Activated T-cell treated with anti-CD3 and anti-CD28 coated beads for 48 hours (primary cell): ENCODE measurements at regions not wholly inside any gene's neighbourhood (a gene's known extent, or its start where the extent isn't known, plus 50 kb on each side); places are given as distances from the start of the nearest gene placed in this dataset.

Experiments
- DNase-seq: peaks from one replicate; pipeline ENCODE4 v3.0.0-alpha.2; 2020; ENCODE audit warnings: low read depth

DNA sequence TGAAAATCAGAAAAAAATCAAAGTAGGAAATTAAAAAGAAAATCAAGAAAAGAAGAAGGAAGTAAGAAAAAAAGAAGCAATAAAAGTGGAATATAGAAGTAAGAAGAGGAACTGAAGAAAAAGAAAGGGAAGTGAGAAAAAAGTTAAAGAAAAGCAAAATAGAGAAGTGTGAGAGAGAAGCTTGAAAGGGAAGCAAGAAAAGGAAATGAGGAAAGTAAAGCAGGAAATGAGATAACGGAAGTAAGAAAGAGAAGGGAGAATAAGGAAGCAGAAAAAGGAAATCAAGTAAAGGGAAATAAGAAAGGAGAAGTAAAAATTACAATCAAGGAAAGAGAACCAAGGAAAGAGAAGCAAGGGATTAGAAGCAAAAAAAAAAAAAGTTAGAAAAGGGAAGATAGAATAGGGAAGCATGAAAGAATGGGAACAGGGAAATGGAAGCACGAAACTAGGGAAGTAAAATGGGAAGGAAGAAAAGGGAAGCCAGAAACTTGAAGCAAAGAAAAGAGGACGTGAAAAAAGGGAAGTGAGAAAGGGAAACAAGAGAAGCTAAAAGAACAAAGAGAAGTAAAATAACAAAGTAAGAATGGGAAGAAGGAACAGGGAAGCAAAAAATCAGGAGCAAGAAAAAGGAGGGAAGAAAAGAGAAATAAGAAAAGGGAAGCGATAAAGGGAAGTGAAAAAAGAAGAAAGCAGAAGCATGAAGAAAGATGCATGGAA, 243.3 kb upstream of the NCKAP5 start:
- no peak for DNase-seq

GRCh38 chr2:133812826-133813617, 244.8 kb upstream of the NCKAP5 start:
- no peak for DNase-seq

- no peak for DNase-seq
These were observed 246.6 kb upstream of the NCKAP5 start for GRCh38 chr2:133814890-133815289.

DNA sequence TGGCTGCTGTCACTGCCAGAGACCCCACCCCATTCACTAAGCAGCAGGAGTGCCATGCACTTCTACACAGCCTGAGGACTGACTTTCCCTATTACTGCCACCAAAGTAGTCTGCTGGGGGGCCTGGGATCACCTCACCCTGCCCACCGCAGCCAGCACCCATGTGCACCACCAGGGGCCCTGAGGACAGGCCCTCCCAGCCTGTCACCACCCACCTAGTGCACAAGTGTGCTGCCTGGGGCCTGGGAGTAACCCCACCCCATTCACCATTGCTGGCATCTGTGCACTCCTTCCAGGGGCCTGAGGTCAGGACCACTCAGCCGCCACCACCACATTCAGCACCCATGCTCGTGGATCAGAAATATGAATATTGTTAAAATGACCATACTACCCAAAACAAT, 247.8 kb upstream of the NCKAP5 start:
- DNase-seq, result no peak

DNA sequence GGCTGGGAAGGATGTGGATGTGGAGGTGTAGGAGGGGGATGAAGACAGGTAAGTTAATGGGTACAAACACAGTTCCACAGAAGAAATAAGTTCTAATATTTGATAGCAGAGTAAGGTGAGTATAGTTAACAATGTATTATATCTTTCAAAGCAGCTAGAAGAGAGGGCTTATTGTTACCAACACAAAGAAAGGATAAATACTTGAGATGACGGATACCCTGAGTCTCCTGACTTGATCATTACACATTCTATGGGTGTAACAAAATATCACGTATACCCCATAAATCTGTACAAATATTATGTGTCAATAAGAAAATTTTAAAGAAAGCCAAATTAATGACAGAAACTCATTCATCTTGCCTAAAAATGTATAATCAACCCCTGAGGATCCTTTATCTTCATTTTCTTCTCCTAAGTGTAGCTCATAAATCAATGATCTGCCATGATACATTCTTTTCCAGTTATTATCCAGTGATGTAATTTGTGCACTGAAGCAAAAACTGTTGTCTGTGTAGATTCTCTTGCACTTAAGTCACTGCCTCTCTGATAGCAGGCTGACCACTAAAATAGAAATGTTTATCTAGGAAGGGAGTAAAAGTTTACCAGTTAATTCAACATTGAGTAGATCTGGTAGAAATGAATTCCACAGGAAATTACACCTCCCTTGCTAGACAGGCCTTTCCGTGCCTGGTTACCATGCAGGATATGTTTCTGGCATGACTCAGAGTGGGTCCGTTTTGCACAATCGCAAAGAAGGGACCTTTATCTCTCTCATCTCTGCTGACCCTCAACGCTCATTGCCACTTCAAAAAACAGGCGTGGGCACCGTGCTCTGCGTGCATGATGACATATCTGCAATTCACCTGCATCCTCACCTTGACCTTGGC, 249.7 kb upstream of the NCKAP5 start:
- DNase-seq, result no peak

GRCh38 chr2:133818661-133819060, 250.4 kb upstream of the NCKAP5 start:
- no peak for DNase-seq

DNA sequence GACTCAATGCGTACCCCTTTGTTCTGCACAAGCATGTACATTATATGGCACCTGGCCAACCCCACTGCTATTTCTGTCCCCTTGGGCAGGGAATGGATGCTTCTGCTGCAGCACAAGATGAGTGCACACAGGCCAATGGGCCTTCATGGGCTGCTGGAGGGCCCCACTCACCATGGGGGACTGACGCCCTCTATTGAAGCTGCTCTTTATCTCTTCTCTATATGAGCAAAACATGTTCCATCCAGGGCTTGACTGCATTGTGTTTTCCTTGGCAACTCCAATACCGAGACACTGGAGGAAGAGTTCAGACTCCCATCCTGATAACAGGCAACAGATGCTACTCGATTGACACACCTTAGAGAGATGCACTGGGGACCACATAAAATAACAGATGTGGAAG, 251.6 kb upstream of the NCKAP5 start:
- no peak for DNase-seq

DNA sequence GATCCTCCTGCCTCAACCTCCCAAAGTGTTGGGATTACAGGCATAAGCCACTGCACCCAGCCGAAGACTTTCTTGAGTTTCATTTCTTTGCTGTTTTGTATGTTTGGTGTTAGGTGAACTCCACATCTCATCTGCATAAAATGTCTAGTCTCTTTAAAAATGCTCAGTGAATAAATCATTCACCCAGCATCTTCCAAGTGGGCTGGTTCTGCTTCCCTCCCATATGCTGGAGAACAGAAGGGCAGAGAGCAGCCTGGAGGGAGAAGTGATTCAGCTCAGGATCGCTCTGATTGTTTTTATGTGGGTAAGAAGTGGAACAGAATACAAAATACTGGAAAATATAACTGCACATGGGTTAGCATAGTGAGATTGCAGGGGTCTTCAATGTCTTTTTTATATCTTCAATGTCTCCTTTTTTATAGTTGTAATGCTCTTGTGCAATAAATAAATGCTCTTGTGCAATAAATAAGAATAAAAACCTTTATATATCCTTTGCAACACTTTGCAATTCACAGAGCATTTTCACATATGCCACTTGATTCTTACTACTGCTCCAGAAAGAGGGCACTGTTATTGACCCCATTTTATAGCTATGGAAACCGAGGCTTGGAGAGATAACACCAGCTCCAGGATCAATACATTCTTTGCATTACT, 253.0 kb upstream of the NCKAP5 start:
- no peak for DNase-seq

GRCh38 chr2:133822517-133823225, 254.4 kb upstream of the NCKAP5 start:
- no peak for DNase-seq

DNA sequence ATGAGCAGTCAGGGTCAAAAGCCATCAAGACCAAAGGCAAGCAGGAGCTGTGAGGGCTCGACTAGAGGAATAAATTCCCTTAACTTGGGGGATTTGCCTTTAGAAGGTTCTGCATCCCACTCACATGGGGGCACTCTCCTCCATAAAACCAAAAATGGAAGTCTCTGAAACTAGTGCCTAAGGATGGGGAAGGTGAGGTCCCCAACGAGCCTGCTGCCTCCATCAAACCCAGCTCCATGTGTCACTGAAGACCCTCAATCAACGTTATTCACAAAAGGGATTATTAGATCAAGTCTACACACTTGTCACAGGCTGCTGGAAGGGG, 254.9 kb upstream of the NCKAP5 start:
- DNase-seq, result no peak

DNA sequence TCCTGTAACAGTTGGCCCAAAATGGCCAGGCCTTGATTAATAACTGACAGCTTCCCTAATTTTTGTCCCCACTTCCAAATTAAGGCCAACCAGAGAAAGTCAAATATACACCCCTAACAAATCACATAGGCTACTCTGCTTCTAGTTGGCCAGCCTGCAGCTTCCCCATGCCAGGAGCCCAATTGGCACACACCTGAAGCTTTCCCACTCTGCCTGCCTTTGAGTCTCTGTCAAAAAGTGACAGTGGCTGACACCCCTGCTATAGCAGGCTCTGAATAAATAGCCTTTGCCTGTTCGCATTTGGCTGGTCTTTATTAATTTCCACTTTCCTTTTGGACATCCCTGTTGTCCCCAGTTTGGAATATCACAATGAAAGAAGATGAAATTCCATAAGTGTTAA, 256.6 kb upstream of the NCKAP5 start:
- DNase-seq, result no peak

DNA sequence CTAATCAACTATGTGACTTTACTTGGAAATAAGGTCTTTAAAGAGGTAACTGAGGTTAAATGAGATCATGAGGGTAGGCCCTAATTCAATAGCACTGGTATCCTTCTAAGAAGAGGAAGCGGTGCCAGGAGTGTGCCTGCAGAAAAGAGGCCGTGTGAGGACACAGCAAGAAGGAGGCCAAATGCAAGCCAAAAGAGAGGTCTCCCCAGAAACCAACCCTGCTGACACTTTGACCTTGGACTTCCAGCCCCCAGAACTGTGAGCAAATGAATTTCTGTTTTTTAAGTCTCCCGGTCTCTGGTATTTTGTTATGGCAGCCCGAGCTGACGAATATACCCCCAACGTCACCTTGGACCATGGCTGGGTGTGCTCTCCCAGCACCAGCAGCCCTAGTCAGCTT, 257.5 kb upstream of the NCKAP5 start:
- no peak for DNase-seq

GRCh38 chr2:133828913-133829312, 260.6 kb upstream of the NCKAP5 start:
- no peak for DNase-seq

- no peak for DNase-seq
These were observed 261.3 kb upstream of the NCKAP5 start for GRCh38 chr2:133829450-133830020.

GRCh38 chr2:133833746-133834145, 265.5 kb upstream of the NCKAP5 start:
- no peak for DNase-seq

GRCh38 chr2:133835821-133836619, 267.8 kb upstream of the NCKAP5 start:
- no peak for DNase-seq

DNA sequence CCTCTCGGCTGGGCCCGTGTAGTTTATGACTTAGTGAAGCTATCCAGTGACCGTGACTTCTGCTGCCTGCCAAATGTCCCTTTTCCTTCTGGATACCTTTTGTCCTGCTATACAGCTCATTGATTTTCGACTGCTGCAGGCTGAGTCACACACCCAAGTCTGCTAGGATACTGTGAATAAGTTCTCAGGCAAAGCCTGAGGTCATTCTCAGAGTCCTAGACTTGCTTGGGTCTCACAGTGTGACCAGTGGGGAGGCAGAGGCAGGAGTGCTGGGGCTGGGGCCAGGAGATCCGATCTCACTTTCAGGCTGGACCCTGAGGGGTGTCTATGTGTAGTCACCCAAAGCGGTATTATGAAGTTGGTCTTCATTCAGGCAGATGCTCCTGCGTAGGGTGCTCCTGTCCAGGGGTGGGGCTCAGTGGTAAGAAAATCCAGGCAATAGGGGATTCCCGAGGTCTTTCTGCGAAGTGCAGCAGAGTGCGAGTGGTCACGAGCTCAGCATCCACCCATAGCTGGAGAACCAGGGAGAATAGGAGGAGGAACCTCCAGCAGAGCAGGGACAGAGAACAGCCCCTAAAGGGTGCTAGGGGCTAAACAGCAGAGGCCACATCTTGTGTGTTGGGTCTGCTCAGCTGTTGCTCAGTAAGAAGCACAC, 268.6 kb upstream of the NCKAP5 start:
- DNase-seq, result no peak

- DNase-seq, result no peak
These were observed 269.3 kb upstream of the NCKAP5 start for GRCh38 chr2:133837441-133838094.

DNA sequence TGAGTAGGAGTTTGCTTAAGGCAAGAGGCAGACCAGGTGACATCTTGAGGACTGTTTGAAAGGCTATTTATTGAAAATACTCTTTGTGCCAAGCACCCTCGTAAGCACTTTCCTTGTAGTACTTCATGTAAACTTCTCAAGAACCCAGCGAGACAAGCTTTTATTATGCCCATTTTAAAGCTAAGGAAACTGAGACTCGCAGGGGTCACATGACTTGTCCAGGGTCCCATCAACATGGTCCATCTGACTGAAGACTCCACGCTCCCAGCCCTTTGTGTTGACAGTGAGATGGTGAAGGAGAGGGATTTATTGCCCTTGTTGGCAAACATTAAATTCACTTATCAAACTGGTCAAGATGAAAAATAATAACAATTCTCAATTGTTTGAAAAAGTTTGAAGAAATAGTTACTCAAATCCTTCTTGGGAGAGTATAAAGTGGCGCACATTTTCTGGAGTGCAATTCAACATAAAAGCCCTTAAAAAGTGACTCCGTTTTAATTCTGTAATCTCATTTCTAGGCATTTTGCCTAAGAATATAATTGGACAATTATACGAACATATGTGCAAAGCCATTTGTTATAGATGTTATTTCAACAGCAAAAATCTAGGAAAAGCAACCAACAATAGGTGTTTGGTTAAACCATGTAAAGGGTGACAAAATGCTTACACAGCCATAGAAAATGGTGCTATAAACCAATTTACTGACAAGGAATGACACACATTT, 270.5 kb upstream of the NCKAP5 start:
- DNase-seq, result no peak
